Spinal cord (tissue), 9 donors: ENCODE measurements at regions not wholly inside any gene's neighbourhood (a gene's known extent, or its start where the extent isn't known, plus 50 kb on each side); places are given as distances from the start of the nearest gene placed in this dataset.

Source experiments
- DNase-seq, 6 donors: peaks; one replicate each; pipeline versions ENCODE4 v3.0.0 to v3.0.0-alpha.2; 2013 to 2015; ENCODE audit warnings: low spot score in 6 of 6, low read depth in 4 of 6
- H3K27ac ChIP-seq: one replicate; pipeline ENCODE4 v1.5.1; 2013; ENCODE audit warnings: low read depth, low read length, control low read depth
- H3K27me3 ChIP-seq: one replicate; pipeline ENCODE4 v1.6.1; 2013; ENCODE audit warnings: low read length; ENCODE audit not compliant: control insufficient read depth, insufficient read depth
- H3K36me3 ChIP-seq: one replicate; pipeline ENCODE4 v1.6.1; 2013; ENCODE audit warnings: low read length; ENCODE audit not compliant: control insufficient read depth, insufficient read depth
- H3K4me1 ChIP-seq: one replicate; pipeline ENCODE4 v1.6.1; 2013; ENCODE audit warnings: low read length; ENCODE audit not compliant: control insufficient read depth, insufficient read depth
- H3K4me3 ChIP-seq: one replicate; pipeline ENCODE4 v1.5.1; 2013; ENCODE audit warnings: low read depth, low read length, control low read depth
- H3K9me3 ChIP-seq: one replicate; pipeline ENCODE4 v1.6.1; 2013; ENCODE audit warnings: low read length; ENCODE audit not compliant: control insufficient read depth, insufficient read depth
- WGBS: methylation state at CpG from one replicate; pipeline ENCODE4 v1.1.5; 2013; ENCODE audit warnings: missing lambda C conversion rate; ENCODE audit not compliant: insufficient coverage; 5-methylcytosine and 5-hydroxymethylcytosine counted together
- donor health status: healthy.

GRCh38 chr3:76938962-76939361 is 100.9 kb upstream of the ROBO2 start:
- Histone ChIP-seq H3K27ac (no peak overlapping the region), H3K27me3 (no peaks in the 10 kb centered on the region), H3K4me1 (no peaks in the 10 kb centered on the region), H3K36me3 (no peaks in the 10 kb centered on the region), H3K4me3 (no peak overlapping the region), H3K9me3 (no peaks in the 10 kb centered on the region)
- no peak for DNase-seq

DNA sequence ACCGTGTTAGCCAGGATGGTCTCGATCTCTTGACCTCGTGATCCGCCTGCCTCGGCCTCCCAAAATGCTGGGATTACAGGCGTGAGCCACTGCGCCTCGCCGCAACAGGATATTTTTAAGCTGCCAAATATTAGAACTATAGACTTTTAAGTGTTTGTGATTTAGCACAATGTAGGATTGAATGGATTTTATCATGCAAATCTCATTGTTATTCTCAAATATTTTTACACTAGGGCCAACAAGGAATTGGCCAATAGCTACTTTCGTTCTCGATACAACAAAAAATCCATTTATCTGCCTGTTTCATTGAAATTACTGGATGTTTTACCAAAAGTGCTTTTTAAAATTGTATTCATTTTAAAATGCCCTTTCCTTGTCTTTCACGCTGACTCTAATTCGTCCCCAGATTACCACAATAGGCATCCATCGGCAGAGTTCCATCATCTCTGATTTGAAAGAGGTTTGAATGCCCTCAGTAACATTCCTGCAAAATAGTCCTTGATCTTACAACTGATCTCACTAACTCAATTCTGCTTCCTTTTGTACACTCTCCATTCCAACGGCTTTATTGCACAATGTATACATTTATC is 99.6 kb upstream of the ROBO2 start:
- no peak overlapping the region for H3K27ac ChIP-seq
- H3K4me1 ChIP-seq: no peaks in the 10 kb centered on the region
- WGBS: 88% methylated on average over 5 of the region's 15 CpGs
- no peaks in the 10 kb centered on the region for H3K36me3 ChIP-seq
- H3K4me3 ChIP-seq: no peak overlapping the region
- DNase-seq: no peak
- no peaks in the 10 kb centered on the region for H3K9me3 ChIP-seq
- no peaks in the 10 kb centered on the region for H3K27me3 ChIP-seq

- DNase-seq: no peak
- no peaks in the 10 kb centered on the region for H3K9me3 ChIP-seq
- no CpG with 5 or more reads among the region's 4 CpGs for WGBS
Measured at GRCh38 chr3:76941376-76941775, 98.5 kb upstream of the ROBO2 start.

DNA sequence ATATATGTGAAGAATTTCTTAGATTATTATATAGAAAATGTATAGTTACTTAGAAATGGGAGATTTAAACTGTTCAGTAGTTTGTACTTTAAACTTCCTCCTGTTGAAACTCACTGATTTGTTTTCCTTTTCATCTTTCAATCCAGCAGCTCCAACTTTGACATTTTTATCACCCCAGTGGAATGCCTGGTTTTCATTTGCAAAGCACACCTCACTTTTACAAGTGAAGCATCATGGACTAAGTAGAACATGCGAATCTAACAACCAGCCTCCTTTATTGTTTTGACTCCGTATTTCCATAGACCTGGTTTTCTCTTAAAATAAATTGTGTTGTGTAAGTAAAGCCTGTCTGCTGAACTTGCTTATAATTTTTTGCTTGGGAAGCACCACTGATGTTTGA is 97.8 kb upstream of the ROBO2 start:
- H3K36me3 ChIP-seq: no peaks in the 10 kb centered on the region
- H3K4me3 ChIP-seq: no peak overlapping the region
- H3K9me3 ChIP-seq: no peaks in the 10 kb centered on the region
- no peaks in the 10 kb centered on the region for H3K27me3 ChIP-seq
- no peaks in the 10 kb centered on the region for H3K4me1 ChIP-seq
- WGBS: no CpG with 5 or more reads among the region's 2 CpGs
- H3K27ac ChIP-seq: no peak overlapping the region
- no peak for DNase-seq

More at GRCh38 chr3:76941376-76941775, 98.5 kb upstream of the ROBO2 start:
- H3K36me3 ChIP-seq: no peaks in the 10 kb centered on the region
- H3K27ac ChIP-seq: no peak overlapping the region
- H3K27me3 ChIP-seq: no peaks in the 10 kb centered on the region
- no peaks in the 10 kb centered on the region for H3K4me1 ChIP-seq
- no peak overlapping the region for H3K4me3 ChIP-seq

DNA sequence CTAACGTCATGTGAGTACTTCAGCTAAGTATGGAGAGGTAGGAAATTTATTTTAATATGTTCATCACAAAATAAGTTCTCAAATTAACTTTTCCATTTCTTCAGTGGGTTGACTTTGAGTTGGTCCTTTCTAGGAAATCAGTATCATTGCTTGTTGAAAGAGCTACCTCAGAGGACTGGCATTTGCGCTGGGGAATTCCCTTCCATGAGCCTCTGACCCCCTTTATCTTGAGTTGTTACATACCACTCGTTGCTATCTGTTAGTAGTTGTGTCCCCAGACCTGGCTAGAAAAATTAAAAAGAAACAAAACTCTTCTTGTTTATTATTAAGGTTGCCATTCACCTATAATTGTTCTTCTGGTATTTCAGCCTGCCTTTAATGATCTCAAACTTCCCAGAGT is 96.8 kb upstream of the ROBO2 start:
- H3K4me3 ChIP-seq: no peak overlapping the region
- H3K27me3 ChIP-seq: no peaks in the 10 kb centered on the region
- H3K9me3 ChIP-seq: no peaks in the 10 kb centered on the region
- no CpG with 5 or more reads among the region's 3 CpGs for WGBS
- H3K36me3 ChIP-seq: no peaks in the 10 kb centered on the region
- DNase-seq: no peak
- no peaks in the 10 kb centered on the region for H3K4me1 ChIP-seq
- H3K27ac ChIP-seq: no peak overlapping the region

GRCh38 chr3:76943671-76944070 is 96.2 kb upstream of the ROBO2 start:
- Histone ChIP-seq H3K4me1 (no peaks in the 10 kb centered on the region), H3K36me3 (no peaks in the 10 kb centered on the region), H3K4me3 (no peak overlapping the region), H3K27ac (no peak overlapping the region), H3K9me3 (no peaks in the 10 kb centered on the region), H3K27me3 (no peaks in the 10 kb centered on the region)
- DNase-seq: no peak
- no CpG with 5 or more reads among the region's 3 CpGs for WGBS

- Histone ChIP-seq H3K4me3 (no peak overlapping the region), H3K27me3 (no peaks in the 10 kb centered on the region), H3K4me1 (no peaks in the 10 kb centered on the region), H3K27ac (no peak overlapping the region), H3K9me3 (no peaks in the 10 kb centered on the region), H3K36me3 (no peaks in the 10 kb centered on the region)
- no CpG with 5 or more reads among the region's 3 CpGs for WGBS
- no peak for DNase-seq
Measured at GRCh38 chr3:76949033-76949432, 90.9 kb upstream of the ROBO2 start.

- H3K27me3 ChIP-seq: no peaks in the 10 kb centered on the region
- no peak for DNase-seq
- 94% methylated on average over 9 of the region's 9 CpGs for WGBS
- no peaks in the 10 kb centered on the region for H3K36me3 ChIP-seq
- no peak overlapping the region for H3K27ac ChIP-seq
- H3K4me1 ChIP-seq: no peaks in the 10 kb centered on the region
- no peaks in the 10 kb centered on the region for H3K9me3 ChIP-seq
- no peak overlapping the region for H3K4me3 ChIP-seq
Measured at GRCh38 chr3:76949462-76949861, 90.4 kb upstream of the ROBO2 start.

DNA sequence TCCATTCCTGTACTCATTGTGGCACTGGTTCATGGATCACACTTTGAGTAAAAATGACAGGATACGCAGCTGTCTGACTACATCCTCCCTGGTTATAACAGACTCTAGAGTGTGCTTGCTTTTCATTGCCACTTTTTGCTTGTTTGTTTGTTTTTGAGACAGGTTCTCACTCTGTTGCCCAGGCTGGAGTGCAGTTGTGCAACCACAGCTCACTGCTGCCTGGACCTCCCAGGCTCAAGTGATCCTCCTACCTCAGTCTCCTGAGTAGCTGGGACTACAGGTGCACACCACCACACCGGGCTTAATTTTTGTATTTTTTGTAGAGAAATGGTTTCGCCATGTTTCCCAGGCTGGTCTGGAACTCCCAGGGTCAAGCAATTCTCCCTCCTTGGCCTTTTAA is 89.3 kb upstream of the ROBO2 start:
- Histone ChIP-seq H3K36me3 (no peaks in the 10 kb centered on the region), H3K4me3 (no peak overlapping the region), H3K27me3 (no peaks in the 10 kb centered on the region), H3K9me3 (no peaks in the 10 kb centered on the region), H3K27ac (no peak overlapping the region), H3K4me1 (no peaks in the 10 kb centered on the region)
- no peak for DNase-seq
- WGBS: 75% methylated on average over 1 of the region's 3 CpGs

DNA sequence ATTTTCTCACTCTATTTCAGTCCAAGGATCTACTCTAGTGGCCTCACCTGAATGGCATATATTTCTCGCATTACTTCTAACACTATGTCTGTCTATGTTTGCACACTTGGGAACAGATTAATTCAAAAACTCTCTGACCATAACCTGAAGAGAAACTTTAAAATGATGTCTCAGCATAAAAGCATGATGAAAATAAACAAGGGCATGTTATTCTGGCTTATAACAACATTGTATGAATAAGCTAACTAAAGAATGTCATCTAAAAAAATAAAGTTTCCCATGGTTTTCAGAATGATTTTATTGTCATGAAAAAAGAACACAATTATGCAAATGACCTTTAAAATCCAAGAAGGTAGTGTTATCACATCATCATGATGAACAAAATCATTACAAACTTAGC is 85.5 kb upstream of the ROBO2 start:
- Histone ChIP-seq H3K36me3 (no peaks in the 10 kb centered on the region), H3K9me3 (no peaks in the 10 kb centered on the region), H3K27ac (no peak overlapping the region), H3K4me1 (no peaks in the 10 kb centered on the region), H3K4me3 (no peak overlapping the region), H3K27me3 (no peaks in the 10 kb centered on the region)
- WGBS: no CpG with 5 or more reads among the region's 1 CpG
- no peak for DNase-seq
